CD4-positive, CD25-positive, alpha-beta regulatory T cell (primary cell): ENCODE measurements at regions not wholly inside any gene's neighbourhood (a gene's known extent, or its start where the extent isn't known, plus 50 kb on each side); places are given as distances from the start of the nearest gene placed in this dataset.

Experiments
- ATAC-seq, 2 donors: fragments of 150-1000 bp; cut with Tn5 transposase; one replicate each; pipeline ENCODE4 v1.10.0; 2021; ENCODE audit warnings: low read depth in 2 of 2, moderate number of reproducible peaks in 2 of 2, moderate library complexity in 1 of 2
- DNase-seq, 3 donors: peaks; one replicate each; pipeline versions ENCODE4 v3.0.0 to v3.0.0-alpha.2; 2012 to 2022; ENCODE audit warnings: mixed read lengths in 1 of 3
- H3K27ac ChIP-seq: one replicate; pipeline ENCODE4 v1.7.0; 2013; ENCODE audit warnings: mild to moderate bottlenecking, low read length; ENCODE audit not compliant: insufficient read depth, poor library complexity, severe bottlenecking
- H3K27me3 ChIP-seq: one replicate; pipeline ENCODE4 v1.7.0; 2013; ENCODE audit warnings: low read length; ENCODE audit not compliant: control insufficient read depth, insufficient read depth
- H3K36me3 ChIP-seq: one replicate; pipeline ENCODE4 v1.7.0; 2013; ENCODE audit warnings: mild to moderate bottlenecking, low read length, moderate library complexity; ENCODE audit not compliant: control insufficient read depth, insufficient read depth
- H3K4me1 ChIP-seq: 2 replicates; pipeline ENCODE4 v1.7.0; 2013; ENCODE audit warnings: mild to moderate bottlenecking, low read length; ENCODE audit not compliant: insufficient read depth, control insufficient read depth, poor library complexity, severe bottlenecking
- H3K4me3 ChIP-seq: one replicate; pipeline ENCODE4 v1.7.0; 2013; ENCODE audit warnings: low read depth, mild to moderate bottlenecking, low read length, moderate library complexity
- H3K9me3 ChIP-seq, 2 experiments: 1 replicate in 1 of 2; 2 replicates in 1 of 2; pipeline ENCODE4 v1.7.0; 2013; ENCODE audit warnings: low read length in 2 of 2, mild to moderate bottlenecking in 1 of 2, moderate library complexity in 1 of 2; ENCODE audit not compliant: control insufficient read depth in 2 of 2
- H3K27ac Mint-ChIP-seq, 3 donors: one replicate each; pipeline ENCODE4 v1.8.0; 2020 to 2022; ENCODE audit warnings: mild to moderate bottlenecking in 3 of 3, mixed read lengths in 3 of 3, moderate library complexity in 2 of 3
- H3K27me3 Mint-ChIP-seq: one replicate; pipeline ENCODE4 v1.8.0; 2022; ENCODE audit warnings: mild to moderate bottlenecking, mixed read lengths
- H3K36me3 Mint-ChIP-seq: one replicate; pipeline ENCODE4 v1.8.0; 2020; ENCODE audit warnings: mixed read lengths
- H3K4me1 Mint-ChIP-seq, 4 donors: one replicate each; pipeline ENCODE4 v1.8.0; 2020 to 2022; ENCODE audit warnings: mixed read lengths in 4 of 4, mild to moderate bottlenecking in 1 of 4
- H3K4me3 Mint-ChIP-seq, 4 donors: one replicate each; pipeline ENCODE4 v1.8.0; 2020 to 2022; ENCODE audit warnings: mild to moderate bottlenecking in 4 of 4, mixed read lengths in 4 of 4, moderate library complexity in 3 of 4
- H3K9me3 Mint-ChIP-seq, 7 donors: one replicate each; pipeline ENCODE4 v1.8.0; 2020 to 2022; ENCODE audit warnings: mixed read lengths in 7 of 7, mild to moderate bottlenecking in 3 of 7, moderate library complexity in 2 of 7

DNA sequence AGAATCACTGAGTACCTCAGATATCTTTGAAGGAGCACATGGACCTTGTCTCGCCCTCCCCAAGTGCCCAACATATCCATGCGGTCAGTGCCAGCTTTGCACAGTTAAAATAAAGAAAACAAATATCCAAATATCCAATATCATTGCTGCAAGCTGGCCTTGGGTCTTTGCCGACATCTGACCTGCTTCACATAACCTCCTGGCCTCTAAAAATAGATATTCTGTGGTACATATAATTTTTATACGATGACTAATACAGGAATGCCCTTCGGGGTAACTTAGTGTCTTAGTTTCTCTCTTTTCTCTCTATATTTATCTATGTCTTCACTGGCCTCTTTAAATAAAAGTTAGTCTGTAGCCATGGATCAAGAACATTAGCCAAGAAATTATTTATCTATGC, 67.8 kb downstream of the MAF start:
- Histone ChIP-seq H3K4me1 (no peaks in the 10 kb centered on the region), H3K27ac (no peak overlapping the region), H3K27me3 (no peaks in the 10 kb centered on the region), H3K36me3 (no peaks in the 10 kb centered on the region), H3K4me3 (no peak overlapping the region), H3K9me3 (no peaks in the 10 kb centered on the region)
- Mint-ChIP-seq H3K27ac (no peak overlapping the region), H3K36me3 (no peaks in the 10 kb centered on the region), H3K4me1 (no peaks in the 10 kb centered on the region), H3K4me3 (no peak overlapping the region), H3K27me3 (no peaks in the 10 kb centered on the region), H3K9me3 (no peaks in the 10 kb centered on the region)
- no peak for ATAC-seq
- DNase-seq, result no peak

DNA sequence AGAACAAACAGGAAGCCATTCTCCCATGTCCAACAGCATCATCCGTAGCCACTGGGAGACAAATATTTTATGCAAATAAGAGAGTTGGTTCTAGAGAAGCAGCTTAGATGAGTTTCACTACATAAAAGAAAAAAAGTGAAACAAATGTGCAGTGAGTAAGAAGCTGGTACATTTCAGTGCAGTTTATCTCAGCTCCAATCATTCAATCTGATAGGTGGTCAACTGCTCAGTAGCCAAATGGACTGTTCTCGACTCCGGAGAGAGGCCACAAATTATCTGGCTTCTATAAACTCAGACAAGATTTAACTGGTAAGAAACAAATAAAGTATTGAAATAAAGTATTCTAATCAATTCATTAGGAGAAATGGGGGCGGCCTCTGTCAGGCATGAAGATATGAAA, 68.3 kb downstream of the MAF start:
- H3K27ac Mint-ChIP-seq, result no peak overlapping the region
- Histone ChIP-seq H3K27me3 (no peaks in the 10 kb centered on the region), H3K36me3 (no peaks in the 10 kb centered on the region), H3K9me3 (no peaks in the 10 kb centered on the region), H3K4me1 (no peaks in the 10 kb centered on the region), H3K4me3 (no peak overlapping the region), H3K27ac (no peak overlapping the region)
- DNase-seq, result no peak
- ATAC-seq, result no peak
- H3K36me3 Mint-ChIP-seq, result no peaks in the 10 kb centered on the region
- no peak overlapping the region for H3K4me3 Mint-ChIP-seq
- no peaks in the 10 kb centered on the region for H3K27me3 Mint-ChIP-seq
- no peaks in the 10 kb centered on the region for H3K4me1 Mint-ChIP-seq
- H3K9me3 Mint-ChIP-seq, result peaks cover 0 to 1% (median 0%) of the 10 kb centered on the region in 7 donors

DNA sequence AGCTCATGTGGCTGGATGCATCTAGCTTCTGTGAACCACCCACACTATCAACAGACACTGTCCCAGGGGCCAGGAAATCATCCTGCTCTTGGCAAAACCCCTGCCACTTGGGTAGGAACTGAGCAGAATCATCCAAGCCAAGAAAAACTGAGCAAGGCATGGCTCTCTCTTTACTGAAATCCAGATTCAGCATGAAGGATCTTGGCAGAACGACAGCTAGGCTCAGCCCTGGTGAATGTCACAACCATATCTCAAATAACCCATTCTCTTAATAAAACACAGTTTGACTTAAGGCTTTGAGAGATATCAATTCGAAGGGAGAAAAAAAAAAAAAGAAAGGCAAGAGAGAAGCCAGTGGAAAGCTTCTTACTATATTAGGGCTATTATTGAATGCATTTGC, 72.2 kb downstream of the MAF start:
- Histone ChIP-seq H3K27me3 (peaks cover 2% of the 10 kb centered on the region), H3K4me3 (no peak overlapping the region), H3K4me1 (no peaks in the 10 kb centered on the region), H3K9me3 (no peaks in the 10 kb centered on the region), H3K36me3 (no peaks in the 10 kb centered on the region), H3K27ac (no peak overlapping the region)
- ATAC-seq (no peak), DNase-seq (no peak)
- H3K27ac Mint-ChIP-seq, result no peak overlapping the region
- H3K27me3 Mint-ChIP-seq, result peaks cover 25% of the 10 kb centered on the region
- H3K36me3 Mint-ChIP-seq, result no peaks in the 10 kb centered on the region
- H3K4me1 Mint-ChIP-seq, result no peaks in the 10 kb centered on the region
- H3K4me3 Mint-ChIP-seq, result no peak overlapping the region
- H3K9me3 Mint-ChIP-seq, result peaks cover 0 to 2% (median 0%) of the 10 kb centered on the region in 7 donors

DNA sequence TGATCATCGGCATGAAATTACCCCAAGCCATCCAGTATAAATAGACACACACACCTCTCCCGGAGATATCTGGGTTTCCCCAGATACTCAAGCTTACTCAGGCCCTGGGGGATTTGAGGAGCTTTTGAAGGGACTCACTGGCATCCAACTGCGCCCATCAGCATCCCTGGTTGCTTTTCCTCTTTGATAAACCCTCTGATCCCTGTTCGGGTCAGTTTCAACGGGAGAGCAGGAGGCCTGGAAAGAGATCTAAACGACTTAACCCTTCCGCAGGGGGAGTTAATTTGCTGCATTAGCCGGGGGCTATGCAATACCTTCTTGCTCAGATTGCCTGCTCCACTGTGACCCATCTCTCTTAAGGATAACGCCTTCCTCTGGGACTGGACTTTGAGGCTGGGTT, 76.6 kb downstream of the MAF start:
- Mint-ChIP-seq H3K27ac (no peak overlapping the region), H3K27me3 (peaks cover 33% of the 10 kb centered on the region), H3K9me3 (peaks cover 0 to 2% (median 0%) of the 10 kb centered on the region in 7 donors), H3K4me3 (no peak overlapping the region), H3K36me3 (no peaks in the 10 kb centered on the region), H3K4me1 (peaks cover 0 to 7% (median 2%) of the 10 kb centered on the region in 4 donors)
- DNase-seq (no peak), ATAC-seq (no peak)
- peaks cover 4% of the 10 kb centered on the region for H3K27me3 ChIP-seq
- no peaks in the 10 kb centered on the region for H3K9me3 ChIP-seq
- no peak overlapping the region for H3K27ac ChIP-seq
- H3K4me1 ChIP-seq, result no peaks in the 10 kb centered on the region
- H3K4me3 ChIP-seq, result no peak overlapping the region
- no peaks in the 10 kb centered on the region for H3K36me3 ChIP-seq

DNA sequence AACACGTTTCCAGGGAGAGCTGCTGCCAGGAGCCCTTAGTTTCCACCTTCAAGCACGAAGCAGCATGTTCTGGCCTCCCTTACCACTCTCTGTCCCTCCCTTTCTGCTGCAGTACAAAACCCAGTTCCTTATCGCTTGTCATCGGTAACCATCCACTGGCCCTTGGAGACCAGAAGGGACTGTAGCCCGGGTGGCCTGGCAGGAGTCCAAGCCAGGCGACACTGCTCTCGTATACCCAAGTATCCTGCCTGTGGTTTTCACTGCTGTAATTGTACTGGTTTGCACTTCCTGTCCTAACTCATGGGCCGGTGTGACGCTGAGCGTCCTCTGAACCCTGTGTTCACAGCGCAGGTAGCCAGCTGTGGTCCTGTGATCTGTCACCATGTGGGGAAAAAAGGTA, 81.1 kb downstream of the MAF start:
- H3K4me1 ChIP-seq, result no peaks in the 10 kb centered on the region
- Mint-ChIP-seq H3K9me3 (no peaks in the 10 kb centered on the region), H3K27me3 (peaks cover 35% of the 10 kb centered on the region), H3K27ac (no peak overlapping the region), H3K4me1 (peaks cover 0 to 7% (median 2%) of the 10 kb centered on the region in 4 donors), H3K36me3 (no peaks in the 10 kb centered on the region), H3K4me3 (no peak overlapping the region)
- no peak overlapping the region for H3K4me3 ChIP-seq
- DNase-seq (peak in 1 of 3 donors; percentile 1), ATAC-seq (peak; percentile 14 to 31)
- no peaks in the 10 kb centered on the region for H3K9me3 ChIP-seq
- H3K27ac ChIP-seq, result no peak overlapping the region
- no peaks in the 10 kb centered on the region for H3K36me3 ChIP-seq
- peaks cover 2% of the 10 kb centered on the region for H3K27me3 ChIP-seq

DNA sequence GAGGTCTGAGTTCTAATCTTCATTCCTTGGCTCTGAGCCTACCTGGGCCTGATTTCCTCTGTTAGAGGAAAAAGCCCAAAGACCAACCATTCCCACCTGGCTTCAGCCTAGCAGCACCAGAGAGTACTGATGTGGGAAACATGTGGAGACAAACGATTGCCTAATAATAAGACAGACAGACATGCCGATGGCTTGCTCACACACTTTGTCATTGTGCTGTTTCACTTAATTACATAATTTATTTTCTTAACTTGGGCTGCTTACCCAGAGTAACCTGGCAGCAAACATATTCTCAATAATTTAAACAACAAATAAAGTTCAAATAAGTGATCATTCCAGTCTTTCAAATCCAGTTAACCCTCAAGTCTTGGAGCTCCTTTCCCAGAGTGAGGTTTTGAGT, 83.4 kb downstream of the MAF start:
- ATAC-seq (no peak), DNase-seq (no peak)
- H3K4me3 ChIP-seq, result no peak overlapping the region
- H3K27me3 Mint-ChIP-seq, result peaks cover 28% of the 10 kb centered on the region
- H3K4me1 ChIP-seq, result no peaks in the 10 kb centered on the region
- H3K36me3 Mint-ChIP-seq, result no peaks in the 10 kb centered on the region
- no peaks in the 10 kb centered on the region for H3K27me3 ChIP-seq
- H3K4me3 Mint-ChIP-seq, result no peak overlapping the region
- H3K9me3 Mint-ChIP-seq, result no peaks in the 10 kb centered on the region
- peaks cover 0 to 7% (median 2%) of the 10 kb centered on the region in 4 donors for H3K4me1 Mint-ChIP-seq
- no peak overlapping the region for H3K27ac Mint-ChIP-seq
- no peaks in the 10 kb centered on the region for H3K9me3 ChIP-seq
- H3K36me3 ChIP-seq, result no peaks in the 10 kb centered on the region
- no peak overlapping the region for H3K27ac ChIP-seq

DNA sequence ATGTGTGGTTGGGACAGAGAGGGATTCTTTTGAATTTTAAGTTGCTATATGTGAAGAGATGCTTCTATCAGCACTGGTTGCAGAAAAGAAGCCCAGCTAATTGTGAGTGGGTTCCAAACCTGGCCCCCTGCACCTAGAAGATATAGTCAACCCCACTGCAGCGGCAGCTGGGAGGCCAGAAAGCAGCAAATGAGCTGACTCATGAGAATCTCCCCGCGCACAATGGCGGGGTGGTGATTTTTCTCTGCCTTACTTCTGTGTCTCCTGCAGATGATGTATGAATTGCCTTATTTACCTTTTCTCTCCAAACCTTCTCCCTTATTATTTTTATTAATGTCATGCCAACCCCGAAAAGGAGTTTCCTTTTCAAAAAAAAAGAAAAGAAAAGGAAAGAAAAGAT, 89.7 kb downstream of the MAF start:
- Mint-ChIP-seq H3K27me3 (peaks cover 14% of the 10 kb centered on the region), H3K9me3 (peaks cover 0 to 2% (median 0%) of the 10 kb centered on the region in 7 donors), H3K4me1 (no peaks in the 10 kb centered on the region), H3K36me3 (no peaks in the 10 kb centered on the region), H3K27ac (no peak overlapping the region), H3K4me3 (no peak overlapping the region)
- ATAC-seq (no peak), DNase-seq (no peak)
- H3K9me3 ChIP-seq, result no peaks in the 10 kb centered on the region
- H3K27me3 ChIP-seq, result no peaks in the 10 kb centered on the region
- no peaks in the 10 kb centered on the region for H3K36me3 ChIP-seq
- H3K4me3 ChIP-seq, result no peak overlapping the region
- H3K27ac ChIP-seq, result no peak overlapping the region
- no peaks in the 10 kb centered on the region for H3K4me1 ChIP-seq

DNA sequence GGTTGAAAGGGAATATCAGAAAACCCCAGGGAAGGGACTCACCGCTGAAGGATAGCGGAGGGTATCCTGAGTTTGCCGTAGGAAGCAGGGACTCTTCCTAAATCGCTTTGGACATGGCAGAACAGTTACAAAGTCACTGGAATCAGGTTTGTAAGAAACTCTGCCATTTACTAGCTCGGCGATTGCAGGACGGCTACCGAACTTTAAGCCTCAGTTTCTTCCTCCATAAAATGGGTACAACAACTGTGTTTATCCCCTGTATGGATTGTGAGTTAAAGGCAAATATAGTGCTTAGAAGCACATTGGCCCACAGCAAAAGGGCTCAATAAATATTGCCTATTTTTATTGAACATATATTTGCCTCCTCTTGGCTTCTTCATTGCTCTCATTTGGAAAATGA, 90.6 kb downstream of the MAF start:
- no peak for DNase-seq
- Histone ChIP-seq H3K4me3 (no peak overlapping the region), H3K27ac (no peak overlapping the region), H3K9me3 (no peaks in the 10 kb centered on the region), H3K36me3 (no peaks in the 10 kb centered on the region), H3K4me1 (no peaks in the 10 kb centered on the region), H3K27me3 (no peaks in the 10 kb centered on the region)
- no peak overlapping the region for H3K27ac Mint-ChIP-seq
- peaks cover 14% of the 10 kb centered on the region for H3K27me3 Mint-ChIP-seq
- H3K36me3 Mint-ChIP-seq, result no peaks in the 10 kb centered on the region
- H3K4me3 Mint-ChIP-seq, result no peak overlapping the region
- H3K4me1 Mint-ChIP-seq, result no peaks in the 10 kb centered on the region
- ATAC-seq, result no peak
- H3K9me3 Mint-ChIP-seq, result peaks cover 0 to 4% (median 0%) of the 10 kb centered on the region in 7 donors
